AG09319 (cell line): ENCODE measurements at regions not wholly inside any gene's neighbourhood (a gene's known extent, or its start where the extent isn't known, plus 50 kb on each side); places are given as distances from the start of the nearest gene placed in this dataset.

Source experiments
- DNase-seq: peaks from one replicate; pipeline ENCODE4 v3.0.0-alpha.2; 2010; ENCODE audit warnings: low read depth; ENCODE audit errors: extremely low read depth
- TF ChIP-seq, protein P1 (sequence below): IDR thresholded peaks from 2 replicates; pipeline ENCODE4 v1.5.1; 2011; ENCODE audit warnings: low read depth, mild to moderate bottlenecking, inconsistent platforms, low read length, moderate library complexity

DNA sequence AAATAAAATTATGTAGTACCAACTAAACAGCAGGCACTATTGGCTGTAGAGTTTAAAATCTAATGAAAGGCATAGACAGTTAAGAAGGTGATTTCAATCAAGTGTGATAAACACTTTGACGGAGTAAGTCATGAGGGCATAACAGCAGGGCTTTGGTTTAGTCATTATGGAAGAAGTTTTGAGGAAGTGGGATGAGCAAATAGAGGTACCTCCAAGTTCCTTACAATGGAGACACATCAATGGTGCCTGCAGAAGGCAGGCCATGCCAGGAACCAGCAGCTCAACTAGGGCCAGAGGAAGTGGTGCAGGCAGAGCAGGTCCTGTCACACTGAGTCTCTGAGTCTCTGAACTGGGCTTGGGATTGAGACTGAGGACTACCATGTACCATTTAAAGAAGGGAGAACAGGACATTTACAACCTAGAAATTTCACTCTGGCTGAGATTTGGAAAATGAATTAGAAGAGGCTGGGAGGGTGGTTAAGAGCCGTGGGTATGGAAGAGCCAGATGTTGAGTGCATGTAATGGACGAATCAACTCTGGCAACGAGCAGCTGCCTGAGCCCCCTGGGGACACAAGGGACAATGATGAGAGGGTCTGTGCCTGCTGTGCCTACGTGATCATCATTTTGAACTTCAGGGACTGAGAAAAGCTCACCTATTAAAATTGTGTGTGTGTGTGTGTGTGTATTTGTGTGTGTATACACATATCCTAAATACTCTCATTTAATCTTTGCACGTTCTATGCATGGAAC lies 208.7 kb upstream of the POM121L12 start:
- DNase-seq = no peak

DNA sequence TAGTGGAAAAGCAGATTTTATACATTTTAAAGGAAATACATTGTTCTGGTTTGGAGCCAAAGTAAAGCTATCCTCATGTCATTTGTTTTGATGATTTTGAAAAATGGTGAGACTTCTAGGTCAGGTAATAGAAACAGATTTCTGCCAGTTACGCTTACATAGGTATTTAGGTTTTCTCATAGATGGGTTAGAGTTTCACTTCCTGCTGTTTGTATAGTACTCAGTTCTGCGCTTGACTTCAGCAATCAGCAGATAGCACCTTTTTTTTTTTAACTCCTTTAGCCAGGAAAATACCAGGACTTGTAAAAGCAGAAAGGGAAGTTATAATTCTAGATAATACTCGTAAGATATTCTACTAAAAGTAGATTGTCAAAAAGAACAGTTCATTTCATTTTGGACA lies 209.8 kb upstream of the POM121L12 start:
- no peak for DNase-seq
- TF ChIP-seq, protein P1, sequence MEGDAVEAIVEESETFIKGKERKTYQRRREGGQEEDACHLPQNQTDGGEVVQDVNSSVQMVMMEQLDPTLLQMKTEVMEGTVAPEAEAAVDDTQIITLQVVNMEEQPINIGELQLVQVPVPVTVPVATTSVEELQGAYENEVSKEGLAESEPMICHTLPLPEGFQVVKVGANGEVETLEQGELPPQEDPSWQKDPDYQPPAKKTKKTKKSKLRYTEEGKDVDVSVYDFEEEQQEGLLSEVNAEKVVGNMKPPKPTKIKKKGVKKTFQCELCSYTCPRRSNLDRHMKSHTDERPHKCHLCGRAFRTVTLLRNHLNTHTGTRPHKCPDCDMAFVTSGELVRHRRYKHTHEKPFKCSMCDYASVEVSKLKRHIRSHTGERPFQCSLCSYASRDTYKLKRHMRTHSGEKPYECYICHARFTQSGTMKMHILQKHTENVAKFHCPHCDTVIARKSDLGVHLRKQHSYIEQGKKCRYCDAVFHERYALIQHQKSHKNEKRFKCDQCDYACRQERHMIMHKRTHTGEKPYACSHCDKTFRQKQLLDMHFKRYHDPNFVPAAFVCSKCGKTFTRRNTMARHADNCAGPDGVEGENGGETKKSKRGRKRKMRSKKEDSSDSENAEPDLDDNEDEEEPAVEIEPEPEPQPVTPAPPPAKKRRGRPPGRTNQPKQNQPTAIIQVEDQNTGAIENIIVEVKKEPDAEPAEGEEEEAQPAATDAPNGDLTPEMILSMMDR = no peak

More for the DNA sequence above, 208.7 kb upstream of the POM121L12 start:
- TF ChIP-seq, protein P1 = no peak

DNA sequence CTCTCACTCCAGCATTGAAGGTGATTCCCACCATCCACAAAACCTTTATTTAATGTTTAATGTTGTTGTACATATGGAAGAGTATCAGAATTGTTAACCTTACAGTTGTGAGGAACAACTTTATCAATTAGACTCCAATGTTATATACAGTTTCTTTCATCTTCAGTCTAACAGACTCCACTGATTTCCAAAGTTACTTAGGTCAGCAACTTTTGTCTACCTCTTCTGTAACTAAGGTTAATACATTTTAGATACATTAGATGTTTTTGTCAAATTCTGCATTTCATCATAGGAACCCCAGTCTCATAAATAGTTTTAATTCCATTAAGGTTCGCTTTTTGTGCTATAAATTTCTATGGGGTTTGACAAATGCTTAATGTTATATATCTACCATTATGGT lies 223.9 kb upstream of the POM121L12 start:
- no peak for DNase-seq
- TF ChIP-seq, protein P1 = no peak

DNA sequence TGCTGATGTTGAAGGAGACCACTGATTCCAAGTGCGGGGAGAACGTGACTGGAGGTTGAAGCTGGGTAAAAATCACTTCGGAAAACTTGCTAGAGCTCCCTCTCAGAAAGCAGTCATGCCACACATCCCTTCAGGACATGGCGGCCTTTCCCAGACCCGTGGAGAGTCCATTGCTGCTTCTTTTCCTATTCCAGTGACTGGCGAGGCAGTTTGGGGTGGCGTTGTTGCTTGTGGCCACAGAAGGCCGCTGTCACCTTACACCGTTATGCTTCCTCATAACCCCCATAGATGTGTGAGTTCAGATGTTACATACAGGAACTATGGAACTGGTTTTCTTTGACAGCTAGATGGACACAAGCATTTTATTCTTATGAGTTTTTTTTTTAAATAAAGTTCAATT lies 235.6 kb upstream of the POM121L12 start:
- no peak for DNase-seq
- TF ChIP-seq, protein P1 = no peak

DNA sequence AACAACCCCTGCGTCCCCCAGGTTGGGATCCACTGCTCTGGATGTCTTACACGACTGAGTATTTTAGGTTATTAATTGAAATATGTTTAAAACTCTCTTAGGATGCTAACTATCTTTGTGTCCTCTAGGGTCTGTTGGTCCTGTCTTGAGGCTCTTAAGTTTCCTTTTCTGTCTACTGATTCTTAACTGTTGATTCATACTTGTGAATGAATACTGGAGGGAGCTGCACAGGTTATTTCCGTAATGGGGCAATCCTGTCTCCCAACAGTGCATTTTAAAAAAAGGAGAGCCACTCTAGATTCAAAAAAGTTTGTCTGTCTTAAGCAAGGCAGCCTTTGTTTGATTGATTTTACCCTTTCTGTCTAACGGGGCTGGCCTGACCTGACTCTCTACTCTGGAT lies 237.6 kb upstream of the POM121L12 start:
- no peak for DNase-seq
- TF ChIP-seq, protein P1 = no peak

DNA sequence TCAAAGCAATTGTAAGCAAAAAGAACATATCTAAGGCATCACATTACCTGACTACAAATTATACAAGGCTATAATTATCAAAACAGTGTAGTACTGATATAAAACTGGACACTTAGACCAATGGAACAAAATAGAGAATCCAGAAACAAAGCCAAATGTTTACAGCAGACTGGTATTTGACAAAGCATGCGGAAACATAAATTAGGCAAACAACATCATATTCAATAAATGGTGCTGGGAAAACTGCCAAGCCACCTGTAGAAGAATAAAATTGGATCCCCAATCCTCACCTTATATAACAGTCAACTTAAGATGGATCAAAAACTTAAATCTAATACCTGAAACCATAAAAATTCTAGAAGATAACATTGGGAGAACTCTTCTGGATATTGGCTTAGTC lies 240.8 kb upstream of the POM121L12 start:
- TF ChIP-seq, protein P1 = no peak
- DNase-seq = no peak

DNA sequence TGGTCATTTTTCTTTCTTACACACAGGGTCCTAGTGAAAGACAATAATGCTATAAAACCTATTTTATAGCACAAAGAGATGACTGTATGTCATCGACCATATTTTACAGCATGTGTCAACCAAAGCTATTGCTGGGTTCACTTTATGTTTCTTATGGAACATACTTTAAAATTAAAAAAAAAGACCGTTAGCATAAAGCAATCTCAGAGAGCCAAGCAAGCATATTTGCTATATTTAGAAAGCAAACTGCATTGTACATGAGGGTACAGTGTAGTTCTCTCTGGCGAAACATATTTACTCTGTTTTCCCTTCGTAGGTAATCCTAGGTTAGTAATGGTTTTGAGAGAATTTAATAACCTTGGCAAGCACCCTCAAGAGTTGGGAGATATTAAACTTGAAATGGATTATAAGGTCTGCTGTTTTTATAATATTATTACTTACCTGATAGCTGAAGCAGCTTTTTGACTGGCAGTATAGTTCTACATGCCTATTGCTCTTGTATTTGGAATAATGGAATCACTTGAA lies 244.2 kb upstream of the POM121L12 start:
- no peak for DNase-seq
- TF ChIP-seq, protein P1 = no peak
